K562 (cell line): ENCODE measurements at regions not wholly inside any gene's neighbourhood (a gene's known extent, or its start where the extent isn't known, plus 50 kb on each side); places are given as distances from the start of the nearest gene placed in this dataset.

Experiments used
- CTCF ChIP-seq, 3 experiments: IDR thresholded peaks in 2 of 3; conservative IDR thresholded peaks in 1 of 3; 2 replicates each; pipeline ENCODE4 v1.5.1; 2011 to 2012; ENCODE audit warnings: low read length in 3 of 3, mild to moderate bottlenecking in 3 of 3, control low read depth in 2 of 3, improper control_type of control experiment in 1 of 3, inconsistent platforms in 1 of 3, low read depth in 1 of 3, mixed read lengths in 1 of 3, moderate library complexity in 1 of 3; ENCODE audit not compliant: insufficient read depth in 2 of 3
- HNRNPL ChIP-seq: fragments of 200-400 bp; formaldehyde crosslinking; IDR thresholded peaks from 2 replicates; pipeline ENCODE4 v1.6.1; 2017; ENCODE audit warnings: low read depth, mild to moderate bottlenecking, low read length
- NBN ChIP-seq: fragments of 450-650 bp; IDR thresholded peaks from 2 replicates; pipeline ENCODE4 v1.6.1; 2016; ENCODE audit warnings: low read depth, mild to moderate bottlenecking
- POLR2A ChIP-seq: fragments of 450-650 bp; conservative IDR thresholded peaks from 2 replicates; pipeline ENCODE4 v1.6.1; 2016
- RAD51 ChIP-seq: fragments of 450-650 bp; IDR thresholded peaks from 2 replicates; pipeline ENCODE4 v1.7.1; 2016; ENCODE audit warnings: low read depth, mild to moderate bottlenecking, borderline replicate concordance
- ZHX1 ChIP-seq: fragments of 150-350 bp; conservative IDR thresholded peaks from 2 replicates; pipeline ENCODE4 v1.6.1; 2014; ENCODE audit warnings: low read length

- TF ChIP-seq ZHX1 (no peak), CTCF (IDR thresholded peaks at IDR 0.05 in 2 of 3, conservative IDR thresholded peaks at IDR 0.05 in 1 of 3; ENCODE audit: insufficient read depth in 2 of 3, low read depth in 1 of 3, low read length in 3 of 3) (no peak), POLR2A (no peak), RAD51 (no peak), HNRNPL (no peak), NBN (no peak)
These were observed 211.3 kb upstream of the NSMCE3 start for GRCh38 chr15:29480949-29481348.
